Glomerular endothelial cell (primary cell): ENCODE measurements at regions not wholly inside any gene's neighbourhood (a gene's known extent, or its start where the extent isn't known, plus 50 kb on each side); places are given as distances from the start of the nearest gene placed in this dataset.
A peak's percentile ranks its signal among the peaks of the same experiment; 100 is the strongest.
"Not testable (repeated sequence)": the region's sequence is repeated elsewhere in the genome, so short reads cannot be mapped to it uniquely, and the experiment has no call there.

Source experiments
- DNase-seq: peaks from one replicate; pipeline ENCODE4 v3.0.0-alpha.2; 2011; ENCODE audit warnings: low read depth, low spot score; ENCODE audit errors: extremely low read depth

GRCh38 chr10:118870467-118871243, 115.9 kb upstream of the CACUL1 start:
- peak; percentile 39 for DNase-seq

DNA sequence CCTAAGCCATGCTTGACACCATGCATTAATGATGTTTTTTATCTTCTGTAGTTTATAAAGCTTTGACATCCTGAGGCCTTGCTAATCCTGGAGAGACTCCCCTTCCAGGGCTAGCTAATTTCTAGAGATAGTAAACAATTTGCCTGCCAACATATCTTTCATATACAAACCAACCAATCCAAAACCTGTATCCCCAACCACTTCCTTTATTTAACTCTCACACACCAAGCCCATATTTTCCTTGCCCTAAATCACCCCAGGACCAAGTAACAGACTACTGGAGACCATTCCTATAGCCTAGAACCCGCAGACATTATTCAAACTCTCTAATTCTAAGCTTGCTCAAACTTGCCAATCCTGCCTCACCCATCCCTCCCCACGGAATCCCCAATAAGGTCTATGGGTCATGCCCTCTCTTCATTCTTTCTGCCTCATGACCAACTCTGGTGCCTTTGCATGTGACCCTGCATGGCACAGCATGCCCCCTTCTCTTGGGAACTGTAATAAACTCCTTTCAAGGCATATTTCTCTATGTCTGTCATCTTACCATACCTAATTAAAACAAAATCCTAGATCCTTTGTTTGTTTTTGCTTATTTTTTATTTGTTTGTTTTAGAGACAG, 116.6 kb upstream of the CACUL1 start:
- DNase-seq = no peak

DNA sequence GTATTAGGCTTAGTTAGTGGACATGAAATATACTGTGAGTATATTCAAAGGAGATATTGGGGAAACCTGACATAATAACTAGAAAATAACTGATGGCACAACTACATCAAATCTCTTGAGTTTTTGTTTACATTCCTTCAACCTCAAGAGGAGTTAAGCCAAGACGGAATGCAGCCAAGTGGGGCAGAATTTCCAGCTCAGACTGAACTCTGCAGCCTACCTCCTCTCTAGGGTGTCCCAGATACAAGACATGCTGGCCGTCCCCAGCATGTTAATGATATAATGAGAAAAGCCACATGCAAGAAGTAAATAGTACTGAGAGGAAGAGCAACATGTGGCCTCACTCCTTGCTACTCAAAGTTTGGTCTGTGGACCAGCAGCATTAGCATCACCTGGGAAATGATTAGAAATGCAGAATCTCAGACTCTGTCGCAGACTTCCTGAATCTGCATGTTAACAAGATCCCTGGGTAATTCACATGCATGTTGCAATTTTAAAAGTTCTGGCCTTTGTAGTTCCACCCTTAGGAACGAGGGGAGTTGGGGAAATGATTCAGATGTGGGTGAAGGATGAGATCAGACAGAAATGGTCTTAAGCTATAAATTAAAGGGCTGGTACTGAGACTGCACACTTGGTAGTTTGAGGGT, 118.4 kb upstream of the CACUL1 start:
- no peak for DNase-seq

DNA sequence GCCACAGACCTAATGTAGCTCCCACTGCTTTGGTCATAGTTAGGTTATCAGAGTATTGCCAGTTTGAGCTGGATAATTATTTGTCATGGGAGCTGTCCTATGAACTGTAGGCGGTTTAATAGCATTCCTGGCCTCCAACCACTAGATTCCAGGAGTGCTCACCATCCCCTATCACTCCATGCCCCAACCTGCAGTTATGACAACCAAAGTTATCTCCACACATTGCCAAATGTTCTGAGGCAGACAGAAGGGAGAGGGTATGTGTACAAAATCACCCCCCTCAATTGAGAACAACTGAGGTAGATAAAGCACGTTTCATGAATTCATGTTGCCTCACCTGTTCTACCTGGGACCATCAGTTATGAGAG, 119.0 kb upstream of the CACUL1 start:
- no peak for DNase-seq

DNA sequence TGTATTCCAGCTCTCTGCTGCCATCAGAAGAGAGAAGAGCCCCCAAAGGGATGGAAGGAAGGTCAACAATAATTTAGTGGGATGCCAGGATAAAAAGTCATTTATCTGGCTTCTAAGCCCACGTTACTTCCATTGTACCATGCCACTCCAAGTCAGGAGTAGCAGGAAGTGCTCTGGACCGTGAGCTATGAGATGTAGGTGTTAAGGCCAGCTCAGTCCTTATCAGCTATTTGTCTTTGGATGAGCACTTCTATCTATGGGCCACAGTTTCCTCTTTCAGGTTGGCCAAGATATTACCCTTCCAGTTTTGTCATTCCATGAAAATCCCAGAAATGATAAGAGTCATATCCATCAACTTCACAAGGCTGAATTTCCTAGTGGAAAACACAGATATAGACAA, 119.4 kb upstream of the CACUL1 start:
- no peak for DNase-seq

GRCh38 chr10:118875087-118875486, 120.3 kb upstream of the CACUL1 start:
- no peak for DNase-seq

DNA sequence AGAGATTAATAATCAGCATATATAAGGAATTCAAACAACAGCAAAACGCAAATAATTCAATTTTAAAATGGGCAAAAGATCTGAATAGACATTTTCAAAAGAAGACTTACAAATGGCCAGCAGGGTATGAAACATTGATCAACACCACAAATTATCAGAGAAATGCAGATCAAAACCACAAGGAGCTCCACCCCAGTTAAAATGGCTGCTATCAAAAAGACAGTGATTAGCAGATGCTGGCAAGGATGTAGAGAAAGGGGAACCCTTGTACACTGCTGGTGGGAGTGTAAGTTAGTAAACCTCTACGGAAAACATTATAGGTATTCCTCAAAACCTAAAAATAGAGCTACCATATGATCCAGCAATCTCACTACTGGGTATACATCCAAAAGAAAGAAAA, 128.0 kb upstream of the CACUL1 start:
- no peak for DNase-seq

DNA sequence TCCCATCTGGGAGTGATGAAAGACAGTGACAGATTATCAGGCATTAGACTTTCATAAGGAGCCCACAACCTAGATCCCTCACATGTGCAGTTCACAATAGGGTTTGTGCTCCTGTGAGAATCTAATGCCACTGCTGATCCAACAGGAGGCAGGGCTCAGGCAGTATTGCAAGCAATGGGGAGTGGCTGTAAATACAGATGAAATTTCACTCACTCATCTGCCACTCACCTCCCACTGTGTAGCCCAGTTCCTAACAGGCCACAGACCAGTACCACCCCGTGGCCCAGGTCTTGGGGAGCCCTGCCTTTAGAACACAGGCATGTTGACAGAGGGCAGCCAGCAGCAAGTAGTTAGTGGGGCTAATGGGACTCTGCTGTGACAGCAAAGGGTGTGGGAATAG, 137.3 kb upstream of the NANOS1 start:
- DNase-seq = no peak

GRCh38 chr10:118894891-118895290, 134.6 kb upstream of the NANOS1 start:
- not testable (repeated sequence) for DNase-seq

DNA sequence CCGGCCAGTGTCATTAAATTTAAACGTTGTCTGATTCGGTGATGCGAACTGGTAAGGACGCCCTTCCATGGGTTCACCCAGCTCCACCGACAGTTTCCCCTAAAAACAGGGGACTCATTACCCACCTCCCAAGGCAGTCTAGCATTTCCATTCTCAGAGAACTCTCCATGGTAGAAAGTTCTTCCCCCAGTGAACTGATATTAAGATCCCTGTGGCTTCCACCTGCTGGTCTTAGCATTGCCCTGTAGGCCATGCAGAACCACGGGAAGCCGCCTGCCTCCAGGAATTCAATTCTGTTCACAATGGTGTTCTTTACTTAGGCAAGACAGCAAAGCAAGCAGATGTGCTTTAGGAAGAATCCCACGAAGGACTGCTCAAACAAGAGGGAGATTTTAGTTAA, 128.9 kb upstream of the NANOS1 start:
- no peak for DNase-seq

GRCh38 chr10:118901380-118901779, 128.1 kb upstream of the NANOS1 start:
- no peak for DNase-seq

GRCh38 chr10:118901906-118902305, 127.6 kb upstream of the NANOS1 start:
- no peak for DNase-seq

DNA sequence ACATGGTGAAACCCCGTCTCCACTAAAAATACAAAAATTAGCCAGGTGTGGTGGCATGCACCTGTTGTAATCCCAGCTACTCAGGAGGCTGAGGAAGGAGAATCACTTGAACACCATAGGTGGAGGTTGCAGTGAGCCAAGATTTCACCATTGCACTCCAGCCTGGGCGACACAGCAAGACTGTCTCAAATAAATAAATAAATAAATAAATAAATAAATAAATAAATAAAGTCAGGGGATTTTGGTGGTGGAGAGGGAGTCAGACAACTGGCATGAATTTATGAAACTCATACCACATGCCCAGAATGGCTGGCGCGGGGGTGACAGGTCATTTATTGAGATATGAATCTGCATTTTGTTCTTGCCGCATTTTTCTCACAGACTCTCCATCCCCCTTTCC, 126.9 kb upstream of the NANOS1 start:
- not testable (repeated sequence) for DNase-seq

GRCh38 chr10:118903251-118903650, 126.3 kb upstream of the NANOS1 start:
- no peak for DNase-seq

GRCh38 chr10:118903691-118904090, 125.8 kb upstream of the NANOS1 start:
- DNase-seq = no peak

DNA sequence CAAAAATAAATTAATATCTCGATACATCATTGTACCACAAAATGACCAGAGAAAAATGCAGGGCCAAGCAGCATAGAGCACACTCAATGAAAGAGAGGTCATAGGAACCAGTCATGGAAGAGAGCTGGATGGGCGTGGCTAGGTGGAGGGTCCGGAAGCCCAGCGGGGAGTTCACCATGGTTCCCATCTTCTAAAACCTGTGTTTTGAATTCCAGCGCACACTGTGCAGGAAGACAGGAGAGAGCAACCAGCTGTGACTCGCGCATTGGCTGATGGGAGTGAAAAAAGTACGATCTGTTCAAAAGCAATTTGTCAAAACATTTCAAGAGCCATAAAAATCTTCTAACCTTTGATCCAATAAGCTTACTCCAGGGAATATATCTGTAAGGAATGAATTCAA, 125.2 kb upstream of the NANOS1 start:
- no peak for DNase-seq

DNA sequence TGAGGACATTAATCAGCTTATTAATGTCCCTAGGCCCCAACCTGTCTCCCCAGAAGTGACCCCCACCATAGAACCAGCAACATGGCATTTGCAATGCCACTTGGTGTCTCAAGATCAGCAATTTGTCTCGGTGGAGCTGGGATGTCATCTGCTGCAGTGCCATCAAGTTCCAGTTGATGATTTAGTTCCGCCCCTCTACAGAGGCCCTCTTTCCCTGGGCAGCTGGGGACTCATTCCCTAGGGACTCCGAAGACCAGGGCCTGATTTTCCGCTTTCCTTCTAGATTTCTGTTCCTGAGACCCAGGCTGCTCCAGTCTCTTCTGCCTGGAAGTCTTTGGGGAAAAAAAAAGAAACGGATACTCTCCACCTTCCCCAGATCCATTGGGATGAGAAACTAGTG, 122.5 kb upstream of the NANOS1 start:
- no peak for DNase-seq

DNA sequence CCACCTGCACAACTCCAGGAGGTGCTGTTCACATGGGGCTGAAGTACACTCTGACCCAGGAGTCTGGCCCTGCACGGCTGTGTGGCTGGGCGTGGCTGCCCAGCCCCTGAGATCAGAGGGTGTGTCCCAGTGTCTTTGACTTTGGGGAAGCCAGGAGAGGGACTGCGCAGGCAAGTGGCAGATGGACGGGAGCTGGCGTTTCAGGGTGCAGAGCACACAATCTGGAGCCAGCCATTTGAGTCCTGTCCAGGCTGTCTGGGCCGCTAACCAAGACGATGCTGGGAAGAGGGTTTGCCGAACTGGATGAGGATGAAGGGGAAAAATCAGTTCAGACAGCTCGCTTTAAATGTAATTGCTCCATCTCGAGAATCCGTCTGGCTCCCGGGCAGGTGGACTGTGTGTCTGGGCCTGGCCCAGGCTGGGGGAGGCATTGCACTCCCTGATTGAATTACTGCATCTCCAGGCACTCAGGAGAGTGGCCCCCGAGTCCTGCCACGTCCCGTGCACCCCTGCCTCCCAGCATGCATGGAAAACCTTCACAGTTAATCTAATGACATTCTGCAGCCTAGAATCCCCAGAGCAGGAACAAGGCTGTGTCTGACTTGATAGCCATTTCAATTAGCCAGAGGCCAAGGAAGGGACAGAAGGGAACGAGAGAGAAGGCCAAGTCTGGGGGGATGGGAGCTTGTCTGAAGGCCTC, 120.8 kb upstream of the NANOS1 start:
- no peak for DNase-seq

DNA sequence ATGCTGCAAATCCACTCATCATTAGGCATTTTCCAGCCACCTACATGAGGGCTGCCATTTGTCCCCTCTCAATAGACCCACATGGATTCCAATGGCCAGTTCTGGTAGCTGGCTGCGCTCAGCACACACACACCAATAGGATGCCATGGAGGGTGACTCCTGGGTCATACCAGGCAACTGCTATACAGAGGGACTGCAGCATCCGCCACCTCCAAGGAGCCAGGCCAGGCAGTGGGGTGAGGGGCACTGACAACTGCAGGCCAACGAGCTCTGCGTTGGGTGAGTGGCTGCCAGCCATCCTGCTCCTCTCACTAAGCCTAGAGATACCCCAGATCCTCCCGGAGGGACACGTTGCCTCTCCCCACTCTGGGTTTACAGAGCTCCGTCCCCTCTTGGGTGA, 118.8 kb upstream of the NANOS1 start:
- no peak for DNase-seq

GRCh38 chr10:118911363-118911762, 118.2 kb upstream of the NANOS1 start:
- DNase-seq = peak; percentile 14

DNA sequence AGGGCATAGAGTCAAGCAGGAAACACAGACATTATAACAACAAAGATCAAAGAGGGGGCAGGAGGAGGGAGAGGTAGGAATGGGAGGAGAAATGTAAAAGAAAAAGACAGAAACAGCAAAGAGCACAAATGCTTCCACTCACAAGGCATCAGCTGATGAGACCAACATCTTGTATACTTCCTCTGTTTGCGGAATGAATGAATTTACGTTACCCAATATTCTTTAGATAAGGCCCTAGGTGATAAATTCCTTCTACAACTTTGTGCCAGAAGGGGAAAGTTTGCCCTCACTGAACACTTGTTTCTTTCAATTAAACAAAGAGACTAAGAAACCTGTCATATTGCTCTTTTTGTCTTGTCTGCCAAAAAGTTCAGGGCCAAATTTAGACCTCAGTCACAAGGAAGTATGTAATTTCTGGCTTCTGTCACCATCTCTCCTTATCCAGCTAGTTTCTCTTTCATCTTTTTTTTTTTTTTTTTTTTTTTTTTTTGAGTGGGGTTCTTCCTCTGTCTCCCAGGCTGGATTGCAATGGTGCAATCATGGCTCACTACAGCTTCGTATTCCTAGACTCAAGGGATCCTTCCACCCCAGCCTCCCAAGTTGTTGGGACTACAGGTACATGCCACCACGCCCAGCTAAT, 116.4 kb upstream of the NANOS1 start:
- no peak for DNase-seq
